ENCODE measurements at regions not wholly inside any gene's neighbourhood (a gene's known extent, or its start where the extent isn't known, plus 50 kb on each side); places are given as distances from the start of the nearest gene placed in this dataset.

- TF ChIP-seq CTCF (IDR thresholded peaks at IDR 0.05) = no peak
- no peak for TF ChIP-seq POLR2A (IDR thresholded peaks at IDR 0.05)
These were observed 336.6 kb upstream of the MEOX2 start for GRCh38 chr7:16023046-16023445.
